GM12874 (cell line): ENCODE measurements at regions not wholly inside any gene's neighbourhood (a gene's known extent, or its start where the extent isn't known, plus 50 kb on each side); places are given as distances from the start of the nearest gene placed in this dataset.

Experiments used
- CTCF ChIP-seq: IDR thresholded peaks from 2 replicates; pipeline ENCODE4 v1.5.1; 2011; ENCODE audit warnings: low read depth, mild to moderate bottlenecking, control low read depth, low read length, moderate library complexity; ENCODE audit not compliant: insufficient read depth

DNA sequence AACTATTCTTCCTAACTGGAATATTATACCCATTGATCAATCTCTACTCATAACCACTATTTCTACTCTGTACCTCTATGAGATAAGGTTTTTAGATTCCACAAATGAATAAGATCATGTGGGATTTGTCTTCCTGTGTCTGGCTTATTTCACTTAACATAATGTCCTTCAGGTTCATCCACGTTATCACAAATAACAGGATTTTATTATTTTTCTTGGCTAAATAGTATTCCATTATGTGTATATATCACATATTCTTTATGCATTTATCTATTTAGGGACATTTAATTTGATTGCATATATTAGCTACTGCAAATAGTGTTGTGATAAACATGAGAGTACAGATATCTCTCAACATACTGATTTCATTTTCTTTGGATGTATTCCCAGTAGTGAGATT, 823.0 kb upstream of the ADGRB3 start:
- no peak for TF ChIP-seq CTCF

GRCh38 chr6:67811239-67812037, 823.6 kb upstream of the ADGRB3 start:
- TF ChIP-seq CTCF: no peak

DNA sequence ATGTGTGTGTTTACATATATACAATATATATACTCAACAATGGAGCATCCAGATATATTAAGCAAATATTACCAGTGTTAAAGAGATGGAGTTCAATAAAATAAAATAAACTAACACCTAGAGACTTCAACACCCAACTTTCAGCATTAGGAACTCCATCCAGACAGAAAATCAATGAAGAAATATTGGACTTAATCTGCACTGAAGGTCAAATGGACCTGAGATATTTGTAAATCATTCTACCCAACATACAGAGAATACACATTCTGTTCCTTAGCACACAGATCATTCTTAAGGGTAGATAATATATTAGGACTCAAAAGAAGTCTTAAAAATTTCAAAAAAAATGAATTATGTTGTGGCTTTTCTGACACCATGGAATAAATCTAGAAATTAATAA, 832.3 kb upstream of the ADGRB3 start:
- TF ChIP-seq CTCF: no peak

DNA sequence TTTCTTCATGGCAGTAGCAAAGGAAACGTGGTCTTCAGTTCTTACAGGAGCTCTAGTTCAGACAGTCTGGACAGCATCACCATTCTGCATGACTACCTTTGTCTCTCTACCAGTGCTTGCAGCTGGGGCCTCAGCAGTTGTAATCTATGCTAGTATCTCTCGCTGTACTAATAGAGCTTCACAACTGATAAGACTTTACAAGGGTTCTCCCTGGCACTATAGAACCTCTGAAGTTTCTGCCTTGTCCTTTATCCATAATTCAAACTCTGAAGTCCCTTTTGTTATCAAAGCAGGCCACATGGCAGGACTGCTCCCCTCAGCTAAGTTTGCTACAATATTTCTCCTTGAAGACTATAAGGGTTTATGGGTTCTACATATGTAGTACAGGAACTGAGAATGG, 842.1 kb upstream of the ADGRB3 start:
- no peak for TF ChIP-seq CTCF

- no peak for TF ChIP-seq CTCF
Measured at GRCh38 chr6:67790569-67790968, 844.5 kb upstream of the ADGRB3 start.

- TF ChIP-seq CTCF: no peak
Measured at GRCh38 chr6:67779876-67780275, 855.2 kb upstream of the ADGRB3 start.

DNA sequence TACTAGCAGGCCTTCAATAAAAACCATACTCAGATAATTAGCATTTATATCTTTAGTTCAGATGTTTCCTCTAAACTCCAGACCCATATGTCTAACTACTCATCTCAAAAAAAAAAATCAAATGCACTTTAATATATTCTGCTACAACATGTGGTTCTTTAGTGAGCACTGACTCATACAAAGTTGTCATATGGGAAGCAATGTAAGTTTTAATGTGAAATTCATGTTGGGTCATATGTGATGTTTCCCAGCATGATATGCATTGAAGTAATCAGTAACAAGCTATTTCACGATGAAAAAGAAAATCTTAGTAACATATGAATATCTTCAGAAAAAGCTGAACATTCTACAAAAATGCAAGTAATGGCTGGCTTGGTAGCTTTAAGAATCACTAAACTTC, 859.7 kb upstream of the ADGRB3 start:
- TF ChIP-seq CTCF: no peak
